H9 (cell line): ENCODE measurements at regions not wholly inside any gene's neighbourhood (a gene's known extent, or its start where the extent isn't known, plus 50 kb on each side); places are given as distances from the start of the nearest gene placed in this dataset.

ENCODE experiments used
- DNase-seq: peaks from one replicate; pipeline ENCODE4 v3.0.0-alpha.2; 2017
- H2AFZ ChIP-seq: one replicate; pipeline ENCODE4 v1.6.1; 2013; ENCODE audit warnings: mild to moderate bottlenecking, low read length, control low read depth, moderate library complexity
- H2AK5ac ChIP-seq: 2 replicates; pipeline ENCODE4 v1.6.1; 2013; ENCODE audit warnings: low read length, control low read depth, mixed read lengths; ENCODE audit not compliant: insufficient read length
- H2BK120ac ChIP-seq: one replicate; pipeline ENCODE4 v1.6.1; 2013; ENCODE audit warnings: low read depth, mild to moderate bottlenecking, low read length, control low read depth, inconsistent platforms; ENCODE audit not compliant: poor library complexity, severe bottlenecking
- H2BK12ac ChIP-seq: 2 replicates; pipeline ENCODE4 v1.6.1; 2013; ENCODE audit warnings: low read length, control low read depth, mixed read lengths, low read depth; ENCODE audit not compliant: insufficient read length
- H2BK15ac ChIP-seq: 2 replicates; pipeline ENCODE4 v1.6.1; 2013; ENCODE audit warnings: low read depth, low read length, control low read depth
- H2BK20ac ChIP-seq: one replicate; pipeline ENCODE4 v1.6.1; 2013; ENCODE audit warnings: low read depth, mild to moderate bottlenecking, low read length, control low read depth, inconsistent platforms; ENCODE audit not compliant: poor library complexity, severe bottlenecking
- H2BK5ac ChIP-seq: 2 replicates; pipeline ENCODE4 v1.6.1; 2013; ENCODE audit warnings: low read length, control low read depth, mixed read lengths; ENCODE audit not compliant: insufficient read length
- H3K14ac ChIP-seq: 2 replicates; pipeline ENCODE4 v1.6.1; 2013; ENCODE audit warnings: low read length, control low read depth; ENCODE audit not compliant: insufficient read depth
- H3K18ac ChIP-seq: 2 replicates; pipeline ENCODE4 v1.6.1; 2013; ENCODE audit warnings: low read depth, mild to moderate bottlenecking, mixed read lengths, low read length, control low read depth; ENCODE audit not compliant: insufficient read length
- H3K23ac ChIP-seq: 2 replicates; pipeline ENCODE4 v1.6.1; 2013; ENCODE audit warnings: low read length, control low read depth, mixed read lengths, low read depth; ENCODE audit not compliant: insufficient read length
- H3K23me2 ChIP-seq: 2 replicates; pipeline ENCODE4 v1.6.1; 2013; ENCODE audit warnings: low read depth, mild to moderate bottlenecking, mixed read lengths, low read length, control low read depth; ENCODE audit not compliant: insufficient read length, poor library complexity, severe bottlenecking
- H3K27ac ChIP-seq: 2 replicates; pipeline ENCODE4 v1.5.1; 2013; ENCODE audit warnings: low read length, control low read depth, mixed read lengths, low read depth; ENCODE audit not compliant: insufficient read length
- H3K27me3 ChIP-seq: 2 replicates; pipeline ENCODE4 v1.6.1; 2013; ENCODE audit warnings: low read length, control low read depth, inconsistent platforms; ENCODE audit not compliant: insufficient read depth
- H3K4ac ChIP-seq: 2 replicates; pipeline ENCODE4 v1.6.1; 2013; ENCODE audit warnings: low read depth, mild to moderate bottlenecking, control low read depth, inconsistent platforms, low read length, moderate library complexity
- H3K4me1 ChIP-seq: 2 replicates; pipeline ENCODE4 v1.6.1; 2013; ENCODE audit warnings: low read length, control low read depth, inconsistent platforms; ENCODE audit not compliant: insufficient read depth
- H3K4me2 ChIP-seq: 2 replicates; pipeline ENCODE4 v1.6.1; 2013; ENCODE audit warnings: low read length, control low read depth, mixed read lengths; ENCODE audit not compliant: insufficient read length, insufficient read depth
- H3K56ac ChIP-seq: 2 replicates; pipeline ENCODE4 v1.6.1; 2013; ENCODE audit warnings: low read depth, mild to moderate bottlenecking, mixed read lengths, low read length, control low read depth; ENCODE audit not compliant: insufficient read length
- H3K79me1 ChIP-seq: 2 replicates; pipeline ENCODE4 v1.6.1; 2013; ENCODE audit warnings: low read depth, mild to moderate bottlenecking, moderate library complexity, low read length, control low read depth, inconsistent platforms; ENCODE audit not compliant: insufficient read depth, poor library complexity, severe bottlenecking
- H3K79me2 ChIP-seq: 2 replicates; pipeline ENCODE4 v1.6.1; 2013; ENCODE audit warnings: low read length, control low read depth, inconsistent platforms; ENCODE audit not compliant: insufficient read depth
- H3K9ac ChIP-seq: 2 replicates; pipeline ENCODE4 v1.6.1; 2013; ENCODE audit warnings: low read length, control low read depth, mixed read lengths; ENCODE audit not compliant: insufficient read length; ENCODE audit errors: extremely low read depth
- H3K9me3 ChIP-seq: one replicate; pipeline ENCODE4 v1.6.1; 2013; ENCODE audit warnings: low read depth, low read length, inconsistent platforms; ENCODE audit not compliant: control insufficient read depth
- H3T11ph ChIP-seq: one replicate; pipeline ENCODE4 v1.6.1; 2013; ENCODE audit warnings: mild to moderate bottlenecking, low read length, control low read depth, inconsistent platforms
- H4K20me1 ChIP-seq: one replicate; pipeline ENCODE4 v1.6.1; 2013; ENCODE audit not compliant: control insufficient read depth, insufficient read length, insufficient read depth
- H4K5ac ChIP-seq: 2 replicates; pipeline ENCODE4 v1.6.1; 2013; ENCODE audit warnings: low read depth, mild to moderate bottlenecking, mixed read lengths, low read length, control low read depth; ENCODE audit not compliant: insufficient read length
- H4K8ac ChIP-seq: replicated peaks from 2 replicates; pipeline ENCODE4 v1.6.1; 2013; ENCODE audit warnings: low read length, control low read depth, mixed read lengths, low read depth; ENCODE audit not compliant: insufficient read length
- H4K91ac ChIP-seq: 2 replicates; pipeline ENCODE4 v1.6.1; 2013; ENCODE audit warnings: low read depth, mild to moderate bottlenecking, moderate library complexity, mixed read lengths, low read length, control low read depth; ENCODE audit not compliant: insufficient read length
- H3K27ac Mint-ChIP-seq, 3 experiments: 2 replicates in 2 of 3; 3 replicates in 1 of 3; pipeline ENCODE4 v1.8.0; 2020 to 2021; ENCODE audit warnings: mixed read lengths in 3 of 3, mild to moderate bottlenecking in 1 of 3, moderate library complexity in 1 of 3
- H3K27me3 Mint-ChIP-seq: 2 replicates; pipeline ENCODE4 v1.8.0; 2021; ENCODE audit warnings: low read depth, mild to moderate bottlenecking, moderate library complexity, mixed read lengths
- H3K36me3 Mint-ChIP-seq, 3 experiments: 2 replicates in 2 of 3; 3 replicates in 1 of 3; pipeline ENCODE4 v1.8.0; 2020 to 2021; ENCODE audit warnings: low read depth in 3 of 3, mixed read lengths in 3 of 3; ENCODE audit not compliant: insufficient read depth in 1 of 3
- H3K4me1 Mint-ChIP-seq, 2 experiments: 2 replicates each; pipeline ENCODE4 v1.8.0; 2020; ENCODE audit warnings: mixed read lengths in 2 of 2
- H3K4me3 Mint-ChIP-seq, 2 experiments: 2 replicates in 1 of 2; 3 replicates in 1 of 2; pipeline ENCODE4 v1.8.0; 2020 to 2021; ENCODE audit warnings: mild to moderate bottlenecking in 2 of 2, mixed read lengths in 2 of 2, moderate library complexity in 1 of 2
- H3K9me3 Mint-ChIP-seq, 2 experiments: 2 replicates in 1 of 2; 3 replicates in 1 of 2; pipeline ENCODE4 v1.8.0; 2020; ENCODE audit warnings: mild to moderate bottlenecking in 2 of 2, mixed read lengths in 2 of 2, moderate library complexity in 1 of 2
- CTCF ChIP-seq: fragments of 200-600 bp; sonication (generic); conservative IDR thresholded peaks from 3 replicates; pipeline ENCODE4 v1.8.0; 2021; ENCODE audit warnings: antibody characterized with exemption, mild to moderate bottlenecking
- WGBS: extraction: QIAGEN DNeasy Blood & Tissue Kit; methylation state at CpG from one replicate; pipeline ENCODE4 v1.1.7; 2013; ENCODE audit warnings: missing lambda C conversion rate, low lambda C conversion rate, mixed read lengths; ENCODE audit not compliant: insufficient read length; ENCODE audit errors: extremely low coverage; 5-methylcytosine and 5-hydroxymethylcytosine counted together

GRCh38 chr5:159525117-159525516 is 194.8 kb upstream of the IL12B start:
- Mint-ChIP-seq H3K4me1 (peaks cover 3 to 11% of the 10 kb centered on the region in 2 experiments), H3K36me3 (no peaks in the 10 kb centered on the region), H3K27me3 (no peaks in the 10 kb centered on the region), H3K27ac (no peak overlapping the region; a peak in 2 of 7 replicates), H3K4me3 (no peak overlapping the region), H3K9me3 (peaks cover 0 to 2% of the 10 kb centered on the region in 2 experiments; a peak in 2 of 5 replicates)
- H3K9ac ChIP-seq = no peak overlapping the region
- no peak overlapping the region for H2BK15ac ChIP-seq
- DNase-seq = no peak
- H3K4me2 ChIP-seq = no peak overlapping the region
- H3K9me3 ChIP-seq = no peaks in the 10 kb centered on the region
- no peaks in the 10 kb centered on the region for H3K23me2 ChIP-seq
- no peak overlapping the region for H4K5ac ChIP-seq
- H4K91ac ChIP-seq = no peak overlapping the region
- H2AK5ac ChIP-seq = no peak overlapping the region
- no peak overlapping the region for H3K27ac ChIP-seq
- no peak overlapping the region for H3K18ac ChIP-seq
- no peaks in the 10 kb centered on the region for H3K27me3 ChIP-seq
- H2BK5ac ChIP-seq = no peak overlapping the region
- no peak overlapping the region for H2AFZ ChIP-seq
- H3K79me2 ChIP-seq = no peaks in the 10 kb centered on the region
- H3K56ac ChIP-seq = no peak overlapping the region
- H2BK12ac ChIP-seq = no peak overlapping the region
- WGBS = no CpG with 5 or more reads among the region's 4 CpGs
- H2BK20ac ChIP-seq = no peak overlapping the region
- H3K79me1 ChIP-seq = no peaks in the 10 kb centered on the region
- H4K8ac ChIP-seq = no peak overlapping the region
- H3K4ac ChIP-seq = no peak overlapping the region
- no peaks in the 10 kb centered on the region for H4K20me1 ChIP-seq
- H3K23ac ChIP-seq = no peak overlapping the region
- H3T11ph ChIP-seq = no peak overlapping the region
- no peak for TF ChIP-seq CTCF
- no peak overlapping the region for H3K14ac ChIP-seq
- H3K4me1 ChIP-seq = no peaks in the 10 kb centered on the region
- no peak overlapping the region for H2BK120ac ChIP-seq
